HG03045 (cell line): ENCODE measurements at regions not wholly inside any gene's neighbourhood (a gene's known extent, or its start where the extent isn't known, plus 50 kb on each side); places are given as distances from the start of the nearest gene placed in this dataset.

Experiments
- ATAC-seq: cut with Tn5 transposase; IDR thresholded peaks from one replicate; pipeline ENCODE4 v1.9.1; 2021; ENCODE audit warnings: mild to moderate bottlenecking, moderate library complexity; ENCODE audit not compliant: unreplicated experiment

GRCh38 chr2:133666621-133667020, 98.4 kb upstream of the NCKAP5 start:
- ATAC-seq, result no peak

GRCh38 chr2:133667085-133667484, 98.8 kb upstream of the NCKAP5 start:
- ATAC-seq, result no peak

GRCh38 chr2:133667968-133668367, 99.7 kb upstream of the NCKAP5 start:
- no peak for ATAC-seq

DNA sequence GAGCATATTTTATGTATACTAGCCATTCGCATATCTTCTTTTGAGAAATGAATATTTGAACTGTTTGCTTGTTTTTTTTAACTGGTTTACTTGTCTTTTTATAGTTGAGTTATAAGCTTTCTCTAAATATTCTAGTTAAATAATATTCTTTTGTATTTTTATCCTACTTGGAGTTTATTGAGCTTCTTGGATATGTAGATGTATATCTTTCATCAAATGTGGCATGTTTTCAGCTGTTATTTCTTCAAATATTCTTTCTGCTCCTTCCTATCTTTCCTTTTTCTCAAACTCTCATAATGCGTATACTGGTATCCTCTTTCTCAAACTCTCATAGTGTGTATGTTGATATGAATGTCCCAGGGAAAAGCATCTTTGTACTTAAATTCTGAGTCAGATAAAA, 100.3 kb upstream of the NCKAP5 start:
- ATAC-seq, result no peak

DNA sequence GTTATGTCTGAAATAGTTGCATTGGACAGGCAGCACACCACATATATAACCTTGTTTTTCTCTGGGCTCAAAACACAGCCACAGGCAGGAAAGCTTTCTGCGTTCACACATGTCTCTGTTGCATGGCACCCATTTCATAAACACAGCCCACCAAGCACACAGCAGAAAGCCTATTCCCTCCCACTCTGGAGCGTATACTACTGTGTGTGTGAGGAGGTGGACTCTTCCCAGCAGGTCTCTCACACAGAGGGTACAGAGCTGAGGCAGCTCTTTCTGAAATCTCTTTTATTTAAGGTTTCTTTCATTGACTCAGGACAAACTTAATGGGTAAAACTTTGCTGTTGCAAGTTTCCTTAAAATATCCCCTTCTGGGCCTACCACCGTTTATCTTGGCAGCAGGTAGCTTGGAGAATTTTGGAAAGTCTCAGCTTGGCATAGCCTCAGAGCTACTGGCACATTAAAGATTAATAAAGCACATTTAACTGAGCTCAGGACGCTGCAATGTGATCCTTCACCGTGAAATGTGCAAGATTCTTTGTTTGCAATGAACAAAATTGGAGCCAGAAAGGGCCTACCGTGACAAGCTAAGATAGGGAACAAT, 105.1 kb upstream of the NCKAP5 start:
- ATAC-seq, result no peak

GRCh38 chr2:133674066-133674432, 105.8 kb upstream of the NCKAP5 start:
- ATAC-seq, result no peak

- ATAC-seq, result no peak
Observed at GRCh38 chr2:133674433-133675331, 106.4 kb upstream of the NCKAP5 start.

DNA sequence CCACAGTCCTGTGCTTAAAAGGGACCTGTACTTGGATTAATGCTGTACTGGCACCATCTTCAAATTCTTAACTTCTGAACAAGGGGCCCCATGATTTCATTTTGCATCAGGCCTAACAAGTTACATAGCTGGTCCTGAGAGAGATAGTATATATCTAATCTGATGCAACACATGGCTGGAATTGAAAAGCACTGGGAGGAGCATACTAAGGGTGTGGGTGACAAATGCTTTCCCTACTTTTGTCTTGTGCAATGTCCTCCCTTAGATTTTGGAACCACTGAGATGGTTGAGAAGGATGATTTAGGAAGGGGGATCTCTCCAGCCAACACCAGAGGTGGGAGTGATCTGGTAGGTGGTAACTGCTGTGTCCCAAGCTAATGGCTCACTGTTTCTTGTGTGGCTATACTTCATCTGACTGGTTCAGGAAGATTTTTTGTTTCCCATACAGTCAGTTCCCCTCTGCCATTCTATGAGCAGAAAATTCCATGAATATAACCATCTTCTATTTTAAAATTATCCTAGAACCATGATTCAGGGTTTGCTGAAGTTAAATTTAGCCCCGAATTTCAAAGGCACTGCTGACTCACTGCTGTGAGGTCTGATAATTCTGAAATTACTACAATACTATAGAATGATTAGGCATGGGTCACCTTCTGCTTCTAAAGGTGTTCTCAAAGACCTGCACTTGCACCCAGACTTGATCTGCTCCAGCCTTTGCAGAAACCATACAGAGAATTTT, 108.3 kb upstream of the NCKAP5 start:
- ATAC-seq, result no peak

DNA sequence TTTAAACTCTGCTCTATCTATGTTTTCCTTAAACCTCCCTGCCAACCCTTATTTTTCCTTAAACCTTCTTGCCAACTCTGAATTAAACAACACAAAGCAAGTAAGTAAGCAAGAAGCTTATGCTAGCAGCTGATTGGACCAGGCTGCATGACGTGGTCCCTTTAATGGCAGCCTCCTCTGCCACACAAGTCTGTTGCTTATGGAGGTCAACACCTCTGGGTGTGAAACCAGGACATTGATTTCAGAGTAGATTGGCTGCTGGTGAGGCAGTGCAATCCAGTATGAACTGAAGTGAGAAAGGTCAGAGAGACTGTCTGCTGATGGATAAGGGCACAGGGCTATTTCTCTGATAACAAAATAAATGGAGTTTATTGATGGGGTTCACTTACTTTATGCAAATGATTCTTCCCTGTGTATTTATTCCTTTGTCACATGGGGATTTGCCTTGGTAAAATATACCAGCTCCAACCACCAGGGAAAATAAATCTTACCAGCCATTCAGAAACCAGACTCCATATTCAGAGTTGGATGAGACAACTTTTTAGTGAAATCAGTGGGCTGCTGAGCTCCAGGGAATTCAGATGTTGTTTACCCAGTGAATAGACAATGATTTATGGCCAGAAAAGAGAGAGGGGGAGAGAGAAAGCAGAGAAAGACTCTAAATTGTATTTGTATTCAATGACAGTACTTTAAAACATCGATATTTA, 112.2 kb upstream of the NCKAP5 start:
- ATAC-seq, result no peak

DNA sequence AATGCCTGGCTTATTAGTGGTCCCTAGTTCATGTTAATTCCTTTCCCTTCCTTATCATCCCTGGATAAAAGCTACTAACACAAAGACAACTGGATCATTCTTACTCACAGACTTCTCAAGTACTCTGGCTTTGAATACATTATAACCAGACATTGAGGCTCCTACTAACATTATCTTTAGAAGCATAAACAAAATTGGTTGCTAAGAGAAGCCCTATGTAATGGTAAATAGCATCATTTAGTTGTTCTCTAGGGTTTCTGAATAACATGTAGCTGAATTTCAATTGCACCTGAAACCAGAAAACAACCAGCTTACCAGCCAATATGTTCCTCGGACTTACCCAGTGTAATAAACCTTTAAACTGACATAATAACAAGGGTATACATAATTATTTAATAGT, 114.1 kb upstream of the NCKAP5 start:
- ATAC-seq, result no peak

- no peak for ATAC-seq
Observed at GRCh38 chr2:133682906-133683305, 114.6 kb upstream of the NCKAP5 start.

GRCh38 chr2:133685636-133686215, 117.5 kb upstream of the NCKAP5 start:
- no peak for ATAC-seq

GRCh38 chr2:133690780-133691179, 122.5 kb upstream of the NCKAP5 start:
- ATAC-seq, result no peak

DNA sequence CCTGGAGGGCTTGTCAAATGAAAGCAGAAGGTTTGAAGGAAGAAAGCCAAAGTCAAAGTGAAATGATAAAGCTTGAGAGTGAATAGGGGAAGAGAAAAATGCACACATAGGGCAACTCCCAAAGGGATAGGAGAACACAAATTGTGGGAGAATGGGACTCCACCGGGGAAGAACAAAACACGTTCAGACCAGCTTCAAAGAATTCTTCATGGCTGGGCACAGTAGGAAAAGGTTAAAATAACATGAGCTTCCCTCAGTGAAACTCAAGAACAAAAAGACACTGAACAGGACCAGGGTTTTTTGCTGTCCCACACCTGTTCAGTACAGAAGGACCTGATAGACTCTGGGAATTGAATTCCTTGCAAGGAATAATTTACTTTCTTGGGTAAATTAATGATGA, 123.1 kb upstream of the NCKAP5 start:
- no peak for ATAC-seq

- no peak for ATAC-seq
Observed at GRCh38 chr2:133705287-133705686, 137.0 kb upstream of the NCKAP5 start.

GRCh38 chr2:133710613-133711012, 142.3 kb upstream of the NCKAP5 start:
- no peak for ATAC-seq

DNA sequence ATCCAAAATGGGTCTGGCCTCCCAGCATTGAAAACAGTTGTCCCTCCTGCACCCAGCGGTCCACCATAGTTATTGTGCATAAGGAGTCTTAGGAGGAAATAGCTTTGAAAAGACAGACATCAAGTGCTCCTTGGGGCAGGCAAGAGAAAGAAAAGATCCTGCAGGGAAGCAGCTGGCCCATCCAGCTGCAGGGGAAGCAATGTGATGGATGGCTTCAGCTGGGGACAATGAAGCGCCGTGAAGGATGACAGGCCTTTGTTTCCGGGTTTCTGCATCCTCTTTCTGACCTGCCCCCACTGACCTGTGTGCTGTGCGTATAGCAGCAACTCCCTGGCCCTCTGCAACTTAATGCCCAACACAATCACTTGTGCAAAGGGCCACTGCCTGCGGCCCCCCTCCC, 142.9 kb upstream of the NCKAP5 start:
- no peak for ATAC-seq

DNA sequence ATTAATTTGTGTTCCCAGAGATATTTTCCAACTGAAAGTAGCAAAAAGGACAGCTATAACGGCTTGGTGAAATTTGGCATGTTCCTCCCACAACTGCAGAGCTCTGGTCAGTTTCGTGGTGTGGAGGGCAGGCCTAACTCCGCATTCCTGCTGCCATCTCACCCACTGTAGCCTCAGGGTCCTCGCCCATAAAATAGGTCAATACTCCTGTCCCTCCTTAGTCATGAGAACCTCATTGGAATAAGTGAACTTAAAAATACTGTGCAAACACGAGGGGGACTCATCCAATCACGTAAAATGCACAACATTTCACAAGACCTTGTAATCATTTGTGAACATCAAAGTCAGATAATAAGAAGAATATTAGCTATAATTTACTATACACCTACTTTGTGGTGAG, 143.5 kb upstream of the NCKAP5 start:
- no peak for ATAC-seq

DNA sequence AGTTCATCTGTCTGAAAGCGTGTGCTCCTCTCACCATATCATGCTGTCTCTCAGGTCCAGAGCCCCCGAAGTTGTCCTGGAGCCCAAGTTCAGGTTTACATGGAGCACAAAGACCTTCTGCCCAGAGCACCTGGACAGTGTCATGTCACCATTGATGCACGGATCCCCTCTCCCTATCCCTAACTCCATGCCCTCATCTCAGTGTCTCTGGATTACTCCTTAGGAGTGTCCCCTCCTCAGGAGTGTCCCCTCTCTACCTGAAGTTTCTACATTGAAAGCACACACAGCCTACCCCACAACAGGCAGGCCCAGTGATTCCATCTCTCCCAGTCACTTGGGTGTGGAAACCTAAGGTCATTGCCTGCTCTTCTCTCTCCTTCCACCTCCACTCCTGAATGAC, 144.1 kb upstream of the NCKAP5 start:
- ATAC-seq, result no peak

- no peak for ATAC-seq
Observed at GRCh38 chr2:133713049-133713580, 144.9 kb upstream of the NCKAP5 start.

- ATAC-seq, result no peak
Observed at GRCh38 chr2:133716166-133716565, 147.9 kb upstream of the NCKAP5 start.
